GM10847 (cell line): ENCODE measurements at regions not wholly inside any gene's neighbourhood (a gene's known extent, or its start where the extent isn't known, plus 50 kb on each side); places are given as distances from the start of the nearest gene placed in this dataset.

Experiments used
- POLR2A ChIP-seq: IDR thresholded peaks from 2 replicates; pipeline ENCODE4 v1.6.1; 2011; ENCODE audit not compliant: insufficient read length; ENCODE audit errors: extremely low read depth

- no peak for TF ChIP-seq POLR2A
Measured at GRCh38 chr3:168579010-168579409, 483.3 kb upstream of the GOLIM4 start.

- no peak for TF ChIP-seq POLR2A
Measured at GRCh38 chr3:168575750-168576149, 480.0 kb upstream of the GOLIM4 start.

DNA sequence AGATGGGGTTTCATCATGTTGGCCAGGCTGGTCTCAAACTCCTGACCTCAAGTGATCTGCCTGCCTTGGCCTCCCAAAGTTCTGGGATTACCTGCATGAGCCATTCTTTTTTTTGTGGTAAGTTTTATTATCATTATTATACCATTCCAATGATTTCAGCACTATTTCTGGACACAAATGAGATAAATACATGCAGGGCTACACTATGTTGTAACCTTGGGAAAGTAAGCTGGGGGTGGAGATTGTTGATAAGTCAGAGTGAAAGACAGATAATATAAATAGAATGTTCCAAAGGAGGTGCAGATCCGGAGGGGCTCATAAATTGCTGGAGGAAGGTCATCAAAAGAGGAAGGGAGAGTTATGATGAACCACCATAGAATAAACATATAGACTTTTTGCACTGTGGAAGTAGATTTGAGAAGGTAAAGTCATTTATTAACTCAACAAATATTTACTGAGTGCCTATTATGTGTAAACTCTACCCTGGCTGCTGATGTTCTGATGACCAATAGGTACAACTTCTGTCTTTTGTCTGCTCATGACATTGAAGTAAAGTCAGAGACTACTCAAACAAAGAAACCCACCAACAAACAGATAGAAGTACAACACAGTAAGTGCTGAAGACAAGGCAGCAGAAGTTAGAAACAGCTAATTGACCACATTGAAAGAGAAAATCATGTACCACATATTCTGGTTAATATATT lies 478.9 kb upstream of the GOLIM4 start:
- no peak for TF ChIP-seq POLR2A

GRCh38 chr3:168570404-168571155 lies 474.9 kb upstream of the GOLIM4 start:
- no peak for TF ChIP-seq POLR2A

DNA sequence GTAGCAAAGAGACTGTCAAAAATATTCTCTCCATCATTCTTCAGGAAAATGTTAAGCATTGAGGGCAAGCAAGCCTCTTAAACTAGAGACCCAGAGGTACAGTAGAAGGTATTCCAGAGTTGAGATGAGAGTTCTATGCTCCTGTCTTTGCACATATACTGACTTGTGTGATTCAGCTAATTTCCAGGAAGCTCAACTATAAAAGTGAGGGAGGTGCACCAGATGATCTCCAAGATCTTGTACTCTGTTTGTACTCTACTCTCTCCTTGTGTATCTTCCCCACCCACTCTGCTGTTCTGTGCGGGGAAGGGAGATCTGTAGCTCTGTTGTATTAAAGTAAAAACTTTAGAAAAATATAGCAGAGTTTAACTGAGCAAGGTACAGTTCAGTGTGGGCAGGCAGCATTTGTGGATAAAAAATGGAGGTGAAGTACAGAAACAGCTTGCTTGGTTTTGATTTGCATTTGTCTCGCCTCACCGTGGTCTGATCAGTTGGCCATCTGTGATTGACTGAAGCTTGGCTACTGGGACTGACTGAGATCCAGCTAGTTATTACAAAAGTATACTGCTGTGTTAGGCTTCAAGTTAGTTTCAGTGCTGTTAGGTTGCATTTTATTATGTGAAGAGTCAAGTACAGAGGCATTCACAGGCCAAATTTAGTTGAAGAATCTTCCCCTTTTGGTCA lies 463.1 kb upstream of the GOLIM4 start:
- TF ChIP-seq POLR2A: no peak

DNA sequence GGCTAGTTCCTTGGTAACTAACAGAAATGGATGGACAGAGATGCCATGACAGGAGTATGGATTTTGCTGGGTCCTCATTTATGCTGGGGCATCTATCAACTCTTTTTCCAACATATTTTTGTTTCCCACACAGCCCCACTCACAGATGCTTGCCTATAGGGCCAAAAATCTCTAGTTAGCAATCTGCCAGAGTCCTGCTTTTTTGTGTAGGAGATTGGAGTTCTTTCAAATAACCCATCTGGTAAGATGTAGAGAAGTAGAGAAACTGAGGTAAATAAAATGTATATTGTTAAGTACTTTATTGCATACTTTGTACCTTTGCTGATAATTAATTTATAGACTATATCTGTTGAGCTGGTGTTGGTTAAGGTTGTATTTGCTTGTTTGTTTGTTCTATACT lies 456.5 kb upstream of the GOLIM4 start:
- TF ChIP-seq POLR2A: no peak

- TF ChIP-seq POLR2A: no peak
Measured at GRCh38 chr3:168548719-168549118, 453.0 kb upstream of the GOLIM4 start.

- TF ChIP-seq POLR2A: no peak
Measured at GRCh38 chr3:168546707-168547106, 451.0 kb upstream of the GOLIM4 start.

DNA sequence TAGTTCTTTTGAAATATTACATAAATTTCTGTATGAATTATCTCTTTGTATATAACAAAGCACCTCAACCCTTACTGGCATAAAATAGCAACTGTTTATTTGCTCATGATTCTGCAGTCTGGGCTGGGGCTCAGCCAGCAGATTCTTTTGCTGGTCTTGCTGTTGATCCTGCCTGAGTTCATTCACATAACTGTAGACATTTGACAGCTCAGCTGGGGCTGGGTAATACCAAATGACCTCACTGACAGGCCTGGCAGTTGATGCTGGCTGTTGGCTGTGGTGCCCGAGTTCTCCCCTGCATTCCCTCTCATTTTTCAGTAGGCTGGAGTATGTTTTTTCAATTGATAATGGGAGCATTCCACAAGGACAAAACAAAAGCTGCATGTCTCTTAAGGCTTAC lies 449.9 kb upstream of the GOLIM4 start:
- TF ChIP-seq POLR2A: no peak

DNA sequence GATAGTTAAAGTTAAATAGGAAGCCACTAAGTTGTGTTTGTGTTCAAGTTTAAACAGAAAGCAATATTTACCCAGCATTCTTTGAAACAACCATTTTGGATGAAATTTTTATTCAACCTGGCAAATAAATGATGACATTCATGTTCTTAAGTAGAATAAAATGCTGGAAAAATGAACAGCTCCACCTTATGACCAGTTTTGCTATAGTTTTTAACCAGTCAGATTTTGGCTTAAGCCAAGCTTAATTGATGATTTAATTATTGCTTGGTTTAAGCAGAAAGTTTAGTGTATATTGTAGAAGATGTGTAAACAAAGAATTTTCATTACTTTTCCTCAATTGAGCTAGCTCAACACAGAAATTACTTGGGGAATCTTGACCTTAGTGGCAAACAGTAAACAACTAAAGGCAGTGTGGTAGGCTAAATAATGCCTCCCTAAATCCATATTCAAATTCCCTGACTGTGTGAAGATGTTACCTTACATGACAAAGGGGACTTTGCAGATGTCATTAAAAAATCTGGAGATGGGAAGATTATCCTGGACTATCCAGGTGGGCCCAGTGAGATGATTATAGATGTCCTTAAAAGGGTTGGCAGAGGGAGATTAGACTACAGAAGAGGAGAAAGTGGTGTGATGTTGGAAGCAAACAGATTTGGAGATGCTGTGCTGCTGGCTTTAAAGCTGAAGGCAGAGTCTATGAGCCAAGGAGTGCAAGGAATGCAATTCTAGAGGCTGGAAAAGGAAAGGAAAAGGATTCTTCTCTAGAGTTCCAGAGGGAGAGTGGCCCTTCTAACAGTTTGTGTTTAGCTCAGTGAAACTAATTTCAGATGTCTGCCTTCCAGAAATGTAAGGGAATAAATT lies 448.6 kb upstream of the GOLIM4 start:
- no peak for TF ChIP-seq POLR2A

DNA sequence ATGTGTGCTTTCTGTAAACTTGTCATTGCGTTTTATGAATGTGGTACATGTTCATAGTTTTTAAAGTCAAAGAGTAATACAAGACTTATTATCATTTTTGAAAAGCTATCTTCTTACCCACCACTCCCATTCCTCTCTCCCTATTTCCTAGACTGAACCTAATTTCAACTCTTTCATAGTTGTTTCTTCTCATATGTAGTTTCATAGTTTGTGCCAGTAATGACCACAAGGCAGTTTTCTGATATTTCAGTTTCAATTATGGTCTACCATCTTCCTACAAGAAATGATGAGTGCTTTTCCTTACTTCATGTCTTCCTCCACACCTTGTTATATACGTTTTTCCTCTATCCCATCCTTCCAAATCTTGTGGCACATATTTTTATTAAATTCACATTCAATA lies 445.0 kb upstream of the GOLIM4 start:
- no peak for TF ChIP-seq POLR2A

DNA sequence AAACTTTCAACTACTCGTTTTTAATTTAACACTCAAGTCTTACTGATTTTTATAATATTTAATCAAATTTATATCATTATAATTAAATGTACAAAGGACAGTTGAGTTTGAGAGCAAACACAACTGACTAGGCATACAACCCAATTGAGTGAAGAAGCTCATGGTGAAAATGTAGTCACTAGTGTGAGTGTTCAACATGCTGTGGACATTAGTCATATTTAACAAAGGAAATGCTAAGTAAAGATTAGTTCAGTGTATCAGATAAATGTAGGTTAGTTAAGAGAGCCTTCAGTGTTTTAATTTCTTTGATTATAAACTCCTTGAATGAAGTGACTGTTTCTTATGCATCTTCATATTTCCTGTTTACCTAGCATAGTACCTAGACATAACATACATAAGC lies 444.2 kb upstream of the GOLIM4 start:
- TF ChIP-seq POLR2A: no peak

- no peak for TF ChIP-seq POLR2A
Measured at GRCh38 chr3:168534761-168535160, 439.0 kb upstream of the GOLIM4 start.

- TF ChIP-seq POLR2A: no peak
Measured at GRCh38 chr3:168533600-168533999, 437.9 kb upstream of the GOLIM4 start.

DNA sequence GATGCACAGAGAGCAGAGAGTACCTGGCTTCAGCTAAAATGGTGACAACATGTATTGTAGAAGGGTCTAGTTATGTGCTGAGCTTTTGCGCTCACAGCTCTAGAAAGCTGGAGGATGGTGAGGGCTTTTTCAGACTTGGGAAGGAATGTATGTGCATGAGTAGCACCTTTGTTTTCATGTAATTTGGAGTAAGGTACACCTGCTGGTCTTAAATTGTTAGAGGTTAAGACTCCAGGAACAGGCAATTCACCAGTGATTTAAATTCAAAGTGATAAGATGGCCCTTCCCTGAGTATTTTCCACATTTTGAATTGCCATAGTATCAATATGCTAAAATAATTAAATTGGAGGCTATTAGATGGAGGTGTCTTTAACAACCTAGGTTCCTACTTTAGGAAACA lies 436.4 kb upstream of the GOLIM4 start:
- TF ChIP-seq POLR2A: no peak
